NCI-H2029 treated with DMSO at 0.1 percent for 48 hours (cell line): ENCODE measurements at regions not wholly inside any gene's neighbourhood (a gene's known extent, or its start where the extent isn't known, plus 50 kb on each side); places are given as distances from the start of the nearest gene placed in this dataset.
"Not testable (repeated sequence)": the region's sequence is repeated elsewhere in the genome, so short reads cannot be mapped to it uniquely, and the experiment has no call there.

ENCODE experiments used
- DNase-seq: peaks from one replicate; lab custom pipeline; 2025; lab: John Stamatoyannopoulos, UW

- no peak for DNase-seq
Observed at GRCh38 chr6:135655055-135655454, 157.5 kb upstream of the AHI1 start.

- DNase-seq, result peak; percentile 61
Observed at GRCh38 chr6:135657207-135657606, 159.7 kb upstream of the AHI1 start.

GRCh38 chr6:135658481-135658880, 160.9 kb upstream of the AHI1 start:
- DNase-seq, result no peak

- DNase-seq, result no peak
Observed at GRCh38 chr6:135658916-135659315, 161.4 kb upstream of the AHI1 start.

- DNase-seq, result no peak
Observed at GRCh38 chr6:135664527-135664926, 167.0 kb upstream of the AHI1 start.

- no peak for DNase-seq
Observed at GRCh38 chr6:135665935-135666334, 168.4 kb upstream of the AHI1 start.

GRCh38 chr6:135667691-135668455, 170.3 kb upstream of the AHI1 start:
- peak; percentile 64 for DNase-seq

GRCh38 chr6:135672256-135672655, 174.7 kb upstream of the AHI1 start:
- DNase-seq, result no peak

- no peak for DNase-seq
Observed at GRCh38 chr6:135673501-135674309, 176.2 kb upstream of the AHI1 start.

GRCh38 chr6:135675026-135675425, 176.5 kb upstream of the PDE7B start:
- DNase-seq, result no peak

GRCh38 chr6:135675862-135676261, 175.6 kb upstream of the PDE7B start:
- DNase-seq, result no peak

GRCh38 chr6:135680964-135681913, 170.3 kb upstream of the PDE7B start:
- DNase-seq, result peak; percentile 2

GRCh38 chr6:135686784-135687301, 164.7 kb upstream of the PDE7B start:
- DNase-seq, result no peak

GRCh38 chr6:135688476-135688875, 163.0 kb upstream of the PDE7B start:
- not testable (repeated sequence) for DNase-seq

GRCh38 chr6:135692426-135692825, 159.1 kb upstream of the PDE7B start:
- no peak for DNase-seq

GRCh38 chr6:135693811-135694370, 157.6 kb upstream of the PDE7B start:
- no peak for DNase-seq

- no peak for DNase-seq
Observed at GRCh38 chr6:135699705-135700104, 151.8 kb upstream of the PDE7B start.

- no peak for DNase-seq
Observed at GRCh38 chr6:135701426-135701825, 150.1 kb upstream of the PDE7B start.

- no peak for DNase-seq
Observed at GRCh38 chr6:135703007-135703406, 148.5 kb upstream of the PDE7B start.

GRCh38 chr6:135703621-135704020, 147.9 kb upstream of the PDE7B start:
- no peak for DNase-seq

GRCh38 chr6:135707426-135707825, 144.1 kb upstream of the PDE7B start:
- no peak for DNase-seq

GRCh38 chr6:135710042-135710441, 141.5 kb upstream of the PDE7B start:
- no peak for DNase-seq
